ENCODE measurements at regions not wholly inside any gene's neighbourhood (a gene's known extent, or its start where the extent isn't known, plus 50 kb on each side); places are given as distances from the start of the nearest gene placed in this dataset.

GRCh38 chr1:164154622-164155021 is 404.4 kb upstream of the PBX1 start:
- no peak overlapping the region for H4K8ac ChIP-seq (replicated peaks; ENCODE audit: insufficient read length, low read depth, low read length)
- Mint-ChIP-seq H3K27me3 (ENCODE audit: low read depth) (no peaks in the 10 kb centered on the region), H3K4me3 (no peak overlapping the region), H3K27ac (no peak overlapping the region), H3K9me3 (peaks cover 0 to 7% of the 10 kb centered on the region in 2 experiments; a peak in 2 of 5 replicates), H3K4me1 (peaks cover 8 to 10% of the 10 kb centered on the region in 2 experiments), H3K36me3 (ENCODE audit: insufficient read depth in 1 of 3, low read depth in 3 of 3) (peaks cover 0 to 3% (median 0%) of the 10 kb centered on the region in 3 experiments; a peak in 2 of 7 replicates)
- no peak overlapping the region for H2BK120ac ChIP-seq (ENCODE audit: low read depth, low read length, poor library complexity, severe bottlenecking)
- no peak overlapping the region for H3K9ac ChIP-seq (ENCODE audit: extremely low read depth, insufficient read length, low read length)
- no peak overlapping the region for H2BK5ac ChIP-seq (ENCODE audit: insufficient read length, low read length)
- no peak overlapping the region for H2AFZ ChIP-seq (ENCODE audit: low read length)
- no peak overlapping the region for H3K23ac ChIP-seq (ENCODE audit: insufficient read length, low read depth, low read length)
- no peak for DNase-seq
- H2BK12ac ChIP-seq (ENCODE audit: insufficient read length, low read depth, low read length) = no peak overlapping the region
- H4K91ac ChIP-seq (ENCODE audit: insufficient read length, low read depth, low read length) = no peak overlapping the region
- H3K56ac ChIP-seq (ENCODE audit: insufficient read length, low read depth, low read length) = no peak overlapping the region
- no peaks in the 10 kb centered on the region for H4K20me1 ChIP-seq (ENCODE audit: control insufficient read depth, insufficient read depth, insufficient read length)
- H3K14ac ChIP-seq (ENCODE audit: insufficient read depth, low read length) = no peak overlapping the region
- no peaks in the 10 kb centered on the region for H3K9me3 ChIP-seq (ENCODE audit: control insufficient read depth, low read depth, low read length)
- H3K4ac ChIP-seq (ENCODE audit: low read depth, low read length) = no peak overlapping the region
- no CpG with 5 or more reads among the region's 1 CpG for WGBS (ENCODE audit: extremely low coverage, insufficient read length, low lambda C conversion rate)
- no peak overlapping the region for H3K4me2 ChIP-seq (ENCODE audit: insufficient read depth, insufficient read length, low read length)
- H4K5ac ChIP-seq (ENCODE audit: insufficient read length, low read depth, low read length) = no peak overlapping the region
- H3K79me2 ChIP-seq (ENCODE audit: insufficient read depth, low read length) = no peaks in the 10 kb centered on the region
- no peaks in the 10 kb centered on the region for H3K27me3 ChIP-seq (ENCODE audit: insufficient read depth, low read length)
- H3K4me1 ChIP-seq (ENCODE audit: insufficient read depth, low read length) = 0 out of 2 replicates have a peak, but pooled peaks cover under 1% of the 10 kb centered on the region
- no peak overlapping the region for H2BK15ac ChIP-seq (ENCODE audit: low read depth, low read length)
- H3K27ac ChIP-seq (ENCODE audit: insufficient read length, low read depth, low read length) = no peak overlapping the region
- no peak overlapping the region for H2BK20ac ChIP-seq (ENCODE audit: low read depth, low read length, poor library complexity, severe bottlenecking)
- H3K79me1 ChIP-seq (ENCODE audit: insufficient read depth, low read depth, low read length, poor library complexity, severe bottlenecking) = no peaks in the 10 kb centered on the region
- H3K23me2 ChIP-seq (ENCODE audit: insufficient read length, low read depth, low read length, poor library complexity, severe bottlenecking) = no peaks in the 10 kb centered on the region
- TF ChIP-seq CTCF (conservative IDR thresholded peaks at IDR 0.05) = no peak
- no peak overlapping the region for H2AK5ac ChIP-seq (ENCODE audit: insufficient read length, low read length)
- no peak overlapping the region for H3K18ac ChIP-seq (ENCODE audit: insufficient read length, low read depth, low read length)
- no peak overlapping the region for H3T11ph ChIP-seq (ENCODE audit: low read length)
